ENCODE measurements at regions not wholly inside any gene's neighbourhood (a gene's known extent, or its start where the extent isn't known, plus 50 kb on each side); places are given as distances from the start of the nearest gene placed in this dataset.

GRCh38 chr2:58928973-58929372, 687.8 kb upstream of the FANCL start:
- TF ChIP-seq POLR2AphosphoS5 (IDR thresholded peaks at IDR 0.05) (no peak), POLR2A (IDR thresholded peaks at IDR 0.05) (no peak), CTCF (IDR thresholded peaks at IDR 0.05) (no peak)
- DNase-seq (ENCODE audit: low spot score in 2 of 2): no peak
- no peak overlapping the region for H3K27ac ChIP-seq

GRCh38 chr2:58928391-58928790, 687.3 kb upstream of the FANCL start:
- DNase-seq (ENCODE audit: low spot score in 2 of 2): no peak
- Histone ChIP-seq H3K4me1 (no peaks in the 10 kb centered on the region), H3K4me3 (no peak overlapping the region), H3K27me3 (no peaks in the 10 kb centered on the region), H3K27ac (no peak overlapping the region), H3K36me3 (no peaks in the 10 kb centered on the region), H3K9me3 (no peaks in the 10 kb centered on the region)
- TF ChIP-seq POLR2AphosphoS5 (IDR thresholded peaks at IDR 0.05) (no peak), CTCF (IDR thresholded peaks at IDR 0.05) (no peak), POLR2A (IDR thresholded peaks at IDR 0.05) (no peak)
- intact Hi-C loops (cut with DNase I; ENCODE audit: low total_unique reads): no loop called here

More at GRCh38 chr2:58928973-58929372, 687.8 kb upstream of the FANCL start:
- Histone ChIP-seq H3K9me3 (no peaks in the 10 kb centered on the region), H3K27me3 (no peaks in the 10 kb centered on the region), H3K4me1 (no peaks in the 10 kb centered on the region), H3K36me3 (no peaks in the 10 kb centered on the region), H3K4me3 (no peak overlapping the region)
- intact Hi-C loops (cut with DNase I; ENCODE audit: low total_unique reads): no loop called here

- Histone ChIP-seq H3K4me3 (no peak overlapping the region), H3K27me3 (no peaks in the 10 kb centered on the region), H3K4me1 (no peaks in the 10 kb centered on the region), H3K27ac (no peak overlapping the region), H3K36me3 (no peaks in the 10 kb centered on the region), H3K9me3 (no peaks in the 10 kb centered on the region)
- DNase-seq (ENCODE audit: low spot score in 2 of 2): no peak
- intact Hi-C loops (cut with DNase I; ENCODE audit: low total_unique reads): no loop called here
- TF ChIP-seq POLR2A (IDR thresholded peaks at IDR 0.05) (no peak), CTCF (IDR thresholded peaks at IDR 0.05) (no peak), POLR2AphosphoS5 (IDR thresholded peaks at IDR 0.05) (no peak)
These were observed 685.0 kb upstream of the FANCL start for GRCh38 chr2:58926112-58926511.

- H3K4me1 ChIP-seq: no peaks in the 10 kb centered on the region
- no peaks in the 10 kb centered on the region for H3K27me3 ChIP-seq
- H3K36me3 ChIP-seq: no peaks in the 10 kb centered on the region
- intact Hi-C loops (cut with DNase I; ENCODE audit: low total_unique reads): no loop called here
- H3K4me3 ChIP-seq: no peak overlapping the region
- TF ChIP-seq POLR2AphosphoS5 (IDR thresholded peaks at IDR 0.05): no peak
- TF ChIP-seq POLR2A (IDR thresholded peaks at IDR 0.05): no peak
- TF ChIP-seq CTCF (IDR thresholded peaks at IDR 0.05): no peak
- H3K9me3 ChIP-seq: no peaks in the 10 kb centered on the region
- H3K27ac ChIP-seq: no peak overlapping the region
- DNase-seq (ENCODE audit: low spot score in 2 of 2): no peak
These were observed 684.6 kb upstream of the FANCL start for GRCh38 chr2:58925676-58926081.

- TF ChIP-seq POLR2A (IDR thresholded peaks at IDR 0.05): no peak
- no peak for TF ChIP-seq POLR2AphosphoS5 (IDR thresholded peaks at IDR 0.05)
- H3K36me3 ChIP-seq: no peaks in the 10 kb centered on the region
- no peaks in the 10 kb centered on the region for H3K4me1 ChIP-seq
- intact Hi-C loops (cut with DNase I; ENCODE audit: low total_unique reads): no loop called here
- no peak overlapping the region for H3K4me3 ChIP-seq
- H3K27ac ChIP-seq: no peak overlapping the region
- no peak for DNase-seq (ENCODE audit: low spot score in 2 of 2)
- no peaks in the 10 kb centered on the region for H3K27me3 ChIP-seq
- no peaks in the 10 kb centered on the region for H3K9me3 ChIP-seq
These were observed 682.7 kb upstream of the FANCL start for GRCh38 chr2:58923869-58924268.

- intact Hi-C loops (cut with DNase I; ENCODE audit: low total_unique reads): no loop called here
- H3K27me3 ChIP-seq: no peaks in the 10 kb centered on the region
- no peak for TF ChIP-seq POLR2AphosphoS5 (IDR thresholded peaks at IDR 0.05)
- TF ChIP-seq POLR2A (IDR thresholded peaks at IDR 0.05): no peak
- TF ChIP-seq CTCF (IDR thresholded peaks at IDR 0.05): no peak
- no peaks in the 10 kb centered on the region for H3K9me3 ChIP-seq
- H3K4me3 ChIP-seq: no peak overlapping the region
- H3K4me1 ChIP-seq: no peaks in the 10 kb centered on the region
- no peak for DNase-seq (ENCODE audit: low spot score in 2 of 2)
- no peaks in the 10 kb centered on the region for H3K36me3 ChIP-seq
- no peak overlapping the region for H3K27ac ChIP-seq
These were observed 681.1 kb upstream of the FANCL start for GRCh38 chr2:58922245-58922644.
